ENCODE measurements at regions not wholly inside any gene's neighbourhood (a gene's known extent, or its start where the extent isn't known, plus 50 kb on each side); places are given as distances from the start of the nearest gene placed in this dataset.

- TF ChIP-seq EZH2 (optimal IDR thresholded peaks at IDR 0.05; ENCODE audit: low read depth, low read length) (no peak), EZH2phosphoT487 (IDR thresholded peaks at IDR 0.05; ENCODE audit: low read length) (no peak)
- TF ChIP-seq, protein P1, sequence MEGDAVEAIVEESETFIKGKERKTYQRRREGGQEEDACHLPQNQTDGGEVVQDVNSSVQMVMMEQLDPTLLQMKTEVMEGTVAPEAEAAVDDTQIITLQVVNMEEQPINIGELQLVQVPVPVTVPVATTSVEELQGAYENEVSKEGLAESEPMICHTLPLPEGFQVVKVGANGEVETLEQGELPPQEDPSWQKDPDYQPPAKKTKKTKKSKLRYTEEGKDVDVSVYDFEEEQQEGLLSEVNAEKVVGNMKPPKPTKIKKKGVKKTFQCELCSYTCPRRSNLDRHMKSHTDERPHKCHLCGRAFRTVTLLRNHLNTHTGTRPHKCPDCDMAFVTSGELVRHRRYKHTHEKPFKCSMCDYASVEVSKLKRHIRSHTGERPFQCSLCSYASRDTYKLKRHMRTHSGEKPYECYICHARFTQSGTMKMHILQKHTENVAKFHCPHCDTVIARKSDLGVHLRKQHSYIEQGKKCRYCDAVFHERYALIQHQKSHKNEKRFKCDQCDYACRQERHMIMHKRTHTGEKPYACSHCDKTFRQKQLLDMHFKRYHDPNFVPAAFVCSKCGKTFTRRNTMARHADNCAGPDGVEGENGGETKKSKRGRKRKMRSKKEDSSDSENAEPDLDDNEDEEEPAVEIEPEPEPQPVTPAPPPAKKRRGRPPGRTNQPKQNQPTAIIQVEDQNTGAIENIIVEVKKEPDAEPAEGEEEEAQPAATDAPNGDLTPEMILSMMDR (IDR thresholded peaks at IDR 0.05; ENCODE audit: low read length), result no peak
Observed at GRCh38 chr6:94150886-94151285, 731.5 kb upstream of the EPHA7 start.

Measured in MM.1S (cell line).